ENCODE measurements at regions not wholly inside any gene's neighbourhood (a gene's known extent, or its start where the extent isn't known, plus 50 kb on each side); places are given as distances from the start of the nearest gene placed in this dataset.

DNA sequence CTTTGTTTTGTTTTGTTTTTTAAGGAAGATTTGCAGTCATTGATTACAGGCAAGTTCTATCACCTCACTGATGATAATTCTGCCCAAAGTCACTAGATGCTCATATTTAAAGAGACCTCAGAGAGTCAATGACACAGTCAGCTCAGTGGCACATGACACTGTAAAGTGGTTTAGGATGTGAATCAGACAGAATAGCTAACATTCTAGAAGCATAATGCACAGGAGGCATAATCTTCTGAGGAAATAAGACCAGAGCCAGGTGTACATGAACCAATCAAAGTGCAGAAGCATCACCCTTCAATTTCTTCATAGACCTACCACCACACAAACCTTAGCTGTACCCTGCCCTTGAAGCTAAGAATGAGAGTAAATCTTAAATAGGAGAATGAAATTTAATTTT lies 268.5 kb downstream of the BRINP2 start:
- Mint-ChIP-seq H3K9me3 (ENCODE audit: unreplicated experiment) (no peaks in the 10 kb centered on the region), H3K4me1 (ENCODE audit: unreplicated experiment) (peaks cover under 1% of the 10 kb centered on the region), H3K36me3 (ENCODE audit: low read depth, unreplicated experiment) (no peaks in the 10 kb centered on the region), H3K27me3 (ENCODE audit: unreplicated experiment) (peaks cover 2% of the 10 kb centered on the region), H3K27ac (ENCODE audit: unreplicated experiment) (no peak overlapping the region), H3K4me3 (ENCODE audit: unreplicated experiment) (no peak overlapping the region)
- DNase-seq (ENCODE audit: low spot score), result no peak
- TF ChIP-seq, protein P1, sequence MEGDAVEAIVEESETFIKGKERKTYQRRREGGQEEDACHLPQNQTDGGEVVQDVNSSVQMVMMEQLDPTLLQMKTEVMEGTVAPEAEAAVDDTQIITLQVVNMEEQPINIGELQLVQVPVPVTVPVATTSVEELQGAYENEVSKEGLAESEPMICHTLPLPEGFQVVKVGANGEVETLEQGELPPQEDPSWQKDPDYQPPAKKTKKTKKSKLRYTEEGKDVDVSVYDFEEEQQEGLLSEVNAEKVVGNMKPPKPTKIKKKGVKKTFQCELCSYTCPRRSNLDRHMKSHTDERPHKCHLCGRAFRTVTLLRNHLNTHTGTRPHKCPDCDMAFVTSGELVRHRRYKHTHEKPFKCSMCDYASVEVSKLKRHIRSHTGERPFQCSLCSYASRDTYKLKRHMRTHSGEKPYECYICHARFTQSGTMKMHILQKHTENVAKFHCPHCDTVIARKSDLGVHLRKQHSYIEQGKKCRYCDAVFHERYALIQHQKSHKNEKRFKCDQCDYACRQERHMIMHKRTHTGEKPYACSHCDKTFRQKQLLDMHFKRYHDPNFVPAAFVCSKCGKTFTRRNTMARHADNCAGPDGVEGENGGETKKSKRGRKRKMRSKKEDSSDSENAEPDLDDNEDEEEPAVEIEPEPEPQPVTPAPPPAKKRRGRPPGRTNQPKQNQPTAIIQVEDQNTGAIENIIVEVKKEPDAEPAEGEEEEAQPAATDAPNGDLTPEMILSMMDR (IDR thresholded peaks at IDR 0.05; ENCODE audit: unreplicated experiment), result no peak

- TF ChIP-seq, protein P1 (IDR thresholded peaks at IDR 0.05; ENCODE audit: unreplicated experiment), result no peak
- H3K9me3 Mint-ChIP-seq (ENCODE audit: unreplicated experiment), result no peaks in the 10 kb centered on the region
- H3K27ac Mint-ChIP-seq (ENCODE audit: unreplicated experiment), result no peak overlapping the region
- no peak for DNase-seq (ENCODE audit: low spot score)
- H3K4me3 Mint-ChIP-seq (ENCODE audit: unreplicated experiment), result no peak overlapping the region
- no peaks in the 10 kb centered on the region for H3K4me1 Mint-ChIP-seq (ENCODE audit: unreplicated experiment)
- H3K36me3 Mint-ChIP-seq (ENCODE audit: low read depth, unreplicated experiment), result no peaks in the 10 kb centered on the region
- peaks cover 3% of the 10 kb centered on the region for H3K27me3 Mint-ChIP-seq (ENCODE audit: unreplicated experiment)
Observed at GRCh38 chr1:177435364-177435763, 264.6 kb downstream of the BRINP2 start.

- no peak overlapping the region for H3K27ac Mint-ChIP-seq (ENCODE audit: unreplicated experiment)
- peaks cover 3% of the 10 kb centered on the region for H3K27me3 Mint-ChIP-seq (ENCODE audit: unreplicated experiment)
- no peaks in the 10 kb centered on the region for H3K4me1 Mint-ChIP-seq (ENCODE audit: unreplicated experiment)
- no peak for DNase-seq (ENCODE audit: low spot score)
- TF ChIP-seq, protein P1 (IDR thresholded peaks at IDR 0.05; ENCODE audit: unreplicated experiment), result peak; percentile 68
- no peaks in the 10 kb centered on the region for H3K9me3 Mint-ChIP-seq (ENCODE audit: unreplicated experiment)
- no peak overlapping the region for H3K4me3 Mint-ChIP-seq (ENCODE audit: unreplicated experiment)
- no peaks in the 10 kb centered on the region for H3K36me3 Mint-ChIP-seq (ENCODE audit: low read depth, unreplicated experiment)
Observed at GRCh38 chr1:177432897-177433296, 262.1 kb downstream of the BRINP2 start.

DNA sequence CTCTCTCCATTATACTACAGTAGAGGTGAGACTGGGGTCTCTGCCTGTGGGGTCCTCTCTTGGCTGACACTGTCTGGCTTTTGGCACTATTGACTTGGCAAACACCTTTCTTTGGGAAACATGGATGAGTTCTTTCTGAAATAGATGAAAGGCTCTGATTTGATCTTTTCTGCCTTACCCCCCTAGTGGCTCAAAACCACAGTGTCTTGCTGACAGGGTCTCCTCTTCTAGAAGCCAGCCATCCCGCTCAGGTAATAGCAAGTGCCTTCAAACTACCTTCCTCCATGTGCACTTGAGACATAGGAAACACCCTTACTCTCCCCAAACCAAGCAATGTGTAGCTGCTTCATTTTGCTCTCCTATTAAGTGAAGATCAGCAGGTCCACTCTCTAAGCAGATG lies 260.4 kb downstream of the BRINP2 start:
- H3K27me3 Mint-ChIP-seq (ENCODE audit: unreplicated experiment), result peaks cover 3% of the 10 kb centered on the region
- no peak overlapping the region for H3K27ac Mint-ChIP-seq (ENCODE audit: unreplicated experiment)
- no peak overlapping the region for H3K4me3 Mint-ChIP-seq (ENCODE audit: unreplicated experiment)
- DNase-seq (ENCODE audit: low spot score), result no peak
- H3K36me3 Mint-ChIP-seq (ENCODE audit: low read depth, unreplicated experiment), result no peaks in the 10 kb centered on the region
- no peaks in the 10 kb centered on the region for H3K4me1 Mint-ChIP-seq (ENCODE audit: unreplicated experiment)
- no peaks in the 10 kb centered on the region for H3K9me3 Mint-ChIP-seq (ENCODE audit: unreplicated experiment)
- TF ChIP-seq, protein P1 (IDR thresholded peaks at IDR 0.05; ENCODE audit: unreplicated experiment), result peak; percentile 20

DNA sequence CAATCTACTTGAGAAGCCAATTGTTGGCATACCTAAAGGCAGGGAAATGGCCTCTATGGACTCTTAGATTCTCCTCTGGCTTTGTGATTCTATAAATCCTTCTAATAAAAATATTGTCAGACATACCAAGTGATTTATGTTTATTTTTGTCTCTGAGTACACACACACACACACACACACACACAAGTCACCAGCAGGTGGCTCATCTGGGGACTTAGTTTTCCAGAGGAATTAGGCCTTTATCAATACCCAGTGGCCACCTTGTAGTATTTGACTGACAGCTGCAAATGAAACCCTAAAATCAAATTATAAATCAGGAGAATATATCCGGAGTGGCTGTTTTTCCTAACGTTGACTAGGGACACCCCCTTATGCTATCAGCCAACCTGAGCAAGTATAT lies 258.5 kb downstream of the BRINP2 start:
- H3K27me3 Mint-ChIP-seq (ENCODE audit: unreplicated experiment), result peaks cover 2% of the 10 kb centered on the region
- TF ChIP-seq, protein P1 (IDR thresholded peaks at IDR 0.05; ENCODE audit: unreplicated experiment), result no peak
- no peak overlapping the region for H3K4me3 Mint-ChIP-seq (ENCODE audit: unreplicated experiment)
- no peak for DNase-seq (ENCODE audit: low spot score)
- H3K36me3 Mint-ChIP-seq (ENCODE audit: low read depth, unreplicated experiment), result no peaks in the 10 kb centered on the region
- no peak overlapping the region for H3K27ac Mint-ChIP-seq (ENCODE audit: unreplicated experiment)
- no peaks in the 10 kb centered on the region for H3K9me3 Mint-ChIP-seq (ENCODE audit: unreplicated experiment)
- no peaks in the 10 kb centered on the region for H3K4me1 Mint-ChIP-seq (ENCODE audit: unreplicated experiment)
